HG02610 (cell line): ENCODE measurements at regions not wholly inside any gene's neighbourhood (a gene's known extent, or its start where the extent isn't known, plus 50 kb on each side); places are given as distances from the start of the nearest gene placed in this dataset.

Source experiments
- ATAC-seq: cut with Tn5 transposase; IDR thresholded peaks from one replicate; pipeline ENCODE4 v1.9.1; 2021; ENCODE audit warnings: mild to moderate bottlenecking, moderate library complexity; ENCODE audit not compliant: unreplicated experiment

DNA sequence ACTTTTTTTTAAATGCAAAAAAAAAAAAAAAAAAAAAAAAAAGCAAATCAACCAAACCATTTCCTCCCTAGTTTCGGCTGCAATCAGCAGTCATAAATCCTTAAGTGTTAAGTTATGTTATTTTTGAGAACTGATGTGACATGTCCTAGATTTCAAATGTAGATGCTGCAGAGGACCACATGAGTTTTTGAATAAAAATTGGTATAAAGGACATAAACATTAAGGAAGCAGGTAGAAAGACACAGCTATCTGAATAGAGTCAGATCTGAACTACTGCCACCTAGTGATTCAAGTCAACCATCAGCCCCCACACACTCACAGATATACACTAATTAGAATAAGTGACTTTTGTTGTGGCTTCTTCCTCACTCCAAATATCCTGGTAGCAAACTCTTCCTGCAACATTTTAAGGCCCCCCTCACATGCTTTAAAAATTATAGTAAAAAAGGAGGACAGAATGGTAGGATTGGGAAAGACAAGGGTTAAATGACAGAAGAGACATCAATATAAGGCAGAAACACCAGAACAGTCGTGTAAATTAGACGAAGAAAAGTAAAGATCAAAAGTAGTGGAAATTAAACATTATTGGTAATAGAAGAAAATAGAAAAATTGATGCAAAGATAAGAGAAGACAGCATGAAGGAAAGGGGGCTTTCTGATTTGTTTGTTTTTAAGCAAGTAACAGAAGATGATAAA lies 394.5 kb upstream of the ATP2B1 start:
- ATAC-seq, result peak; percentile 78

DNA sequence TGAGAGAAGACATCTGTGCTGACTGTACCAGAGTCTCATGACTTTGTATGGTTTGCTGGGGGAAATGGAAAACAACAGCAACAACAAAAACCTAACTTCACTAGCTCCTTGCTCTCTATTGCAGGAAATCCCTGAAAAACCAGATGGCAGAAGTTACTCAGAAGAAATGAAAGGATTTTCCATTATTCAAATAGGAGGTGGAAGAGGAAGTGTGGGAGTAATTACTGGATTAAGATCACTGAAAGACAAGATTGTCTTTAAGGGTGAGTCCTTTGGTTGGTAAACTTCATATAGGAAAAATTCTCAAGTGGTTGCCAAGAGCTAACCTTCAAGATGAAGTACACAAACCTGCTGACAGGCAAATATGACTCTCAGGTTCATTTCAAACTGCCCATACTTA lies 391.9 kb upstream of the ATP2B1 start:
- no peak for ATAC-seq

DNA sequence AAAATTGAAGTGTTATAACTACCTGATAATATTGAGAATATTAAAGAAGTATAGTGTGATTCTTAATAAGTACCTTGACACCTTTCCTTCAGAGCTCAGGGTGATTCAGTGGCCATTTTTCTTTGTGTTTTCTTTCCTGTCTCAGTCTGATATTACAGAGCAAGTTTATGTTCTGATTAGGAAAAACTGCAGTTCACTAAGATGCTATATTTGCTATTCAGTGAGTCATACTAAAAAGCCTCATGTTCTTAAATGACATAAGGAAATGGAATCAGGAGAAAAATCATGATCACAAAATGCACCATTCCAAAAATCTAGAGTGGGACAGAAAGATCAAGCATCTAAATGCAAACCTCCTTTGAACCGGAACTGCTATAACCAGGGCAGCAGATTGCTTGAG lies 390.6 kb upstream of the ATP2B1 start:
- no peak for ATAC-seq

DNA sequence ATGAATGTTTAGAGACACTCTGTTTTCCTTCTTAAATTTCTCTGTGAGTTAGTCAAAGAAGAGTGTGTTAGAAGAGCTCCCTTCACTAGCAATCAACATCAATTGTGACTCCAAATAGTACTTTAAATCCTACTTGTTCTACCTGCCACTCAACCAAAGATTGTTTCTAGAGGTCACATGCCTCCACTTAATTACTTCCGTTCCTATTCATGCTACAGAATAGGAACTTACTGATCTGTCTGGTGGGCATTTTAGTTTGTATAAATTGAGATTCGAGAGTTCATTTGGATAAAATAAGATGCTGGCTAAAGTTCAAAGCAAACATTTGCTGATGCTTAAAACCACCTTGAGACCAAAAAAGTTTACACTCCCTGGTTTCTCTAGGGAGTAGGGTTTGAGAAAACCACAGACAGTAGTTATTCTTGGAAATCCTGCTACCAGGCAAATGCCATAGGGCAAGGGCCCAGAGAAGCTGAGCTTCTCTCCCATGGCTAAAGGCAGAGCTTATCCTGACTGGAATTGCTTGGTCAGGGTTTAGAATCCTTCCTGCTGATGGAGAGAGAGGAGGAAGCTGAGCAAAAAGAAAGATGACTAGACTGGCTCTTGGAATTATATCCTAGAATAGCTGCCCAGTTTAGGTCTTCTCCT lies 389.6 kb upstream of the ATP2B1 start:
- ATAC-seq, result no peak

DNA sequence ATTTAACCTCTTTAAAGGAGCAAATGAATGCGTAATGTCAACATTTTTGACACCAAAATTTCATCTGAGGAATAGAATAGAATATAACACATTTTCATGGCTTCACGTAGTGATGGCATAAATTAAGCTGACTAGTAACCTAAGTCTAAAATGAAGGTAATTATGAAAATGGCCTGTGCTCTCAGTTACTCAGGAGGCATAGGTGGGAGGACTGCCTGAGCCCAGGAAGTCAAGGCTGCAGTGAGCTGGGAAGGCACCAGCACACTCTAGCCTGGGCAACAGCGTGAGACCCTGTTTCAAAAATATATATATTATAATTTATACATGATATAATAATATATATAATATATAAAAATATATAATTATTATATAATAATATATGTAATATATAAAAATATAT lies 383.2 kb upstream of the ATP2B1 start:
- no peak for ATAC-seq

DNA sequence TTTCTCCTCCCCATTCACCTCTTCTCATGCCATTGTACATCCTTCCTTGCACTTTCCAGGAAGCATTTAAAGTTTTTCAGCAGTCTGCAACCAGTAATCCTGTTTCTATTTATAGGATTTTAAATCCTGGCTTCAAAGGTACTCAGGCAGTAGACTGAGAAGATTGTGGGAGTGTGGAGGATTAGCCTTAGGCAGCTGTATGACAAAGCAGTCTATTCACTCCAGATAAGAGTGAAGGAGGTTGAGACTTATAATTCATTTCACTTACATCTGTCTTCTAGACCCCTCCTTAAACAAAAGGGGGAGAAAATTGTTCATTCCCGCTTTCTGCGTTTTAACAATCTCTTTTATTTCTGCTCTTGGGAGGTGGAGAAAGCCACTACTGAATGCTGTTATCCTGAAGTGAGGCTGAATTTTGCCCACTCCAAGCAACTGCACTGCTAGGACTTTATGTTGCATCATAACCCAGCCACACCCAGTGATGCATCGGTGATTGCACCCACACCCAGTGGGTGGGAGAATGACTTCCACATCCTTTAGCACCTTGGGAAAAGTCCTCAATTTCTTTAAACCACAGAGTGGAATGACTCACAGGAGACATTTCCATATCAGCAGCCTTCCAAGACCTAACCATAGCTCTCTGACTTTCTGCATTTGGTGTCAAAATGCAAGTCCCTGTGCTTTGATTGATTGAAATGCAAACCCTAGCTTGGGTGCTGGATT lies 382.5 kb upstream of the ATP2B1 start:
- no peak for ATAC-seq

DNA sequence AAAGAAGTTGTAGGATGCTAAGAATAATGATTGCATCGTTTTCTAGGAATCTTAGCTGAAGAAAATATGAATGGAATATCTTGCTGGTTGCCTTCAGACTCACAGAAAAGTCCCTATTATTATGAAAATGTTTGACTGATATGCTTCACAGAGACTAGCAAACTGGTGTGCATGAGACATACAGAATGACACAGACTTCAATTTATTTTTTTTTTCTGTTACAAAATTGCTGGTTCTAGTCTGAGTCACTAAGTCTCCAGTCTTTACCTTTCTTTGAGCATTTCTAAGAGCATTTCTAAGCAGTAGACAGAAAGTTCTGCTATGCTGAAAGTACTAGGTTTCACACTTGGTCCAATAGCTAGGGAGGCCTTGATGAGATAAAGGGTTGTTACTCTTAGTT lies 377.6 kb upstream of the ATP2B1 start:
- no peak for ATAC-seq

DNA sequence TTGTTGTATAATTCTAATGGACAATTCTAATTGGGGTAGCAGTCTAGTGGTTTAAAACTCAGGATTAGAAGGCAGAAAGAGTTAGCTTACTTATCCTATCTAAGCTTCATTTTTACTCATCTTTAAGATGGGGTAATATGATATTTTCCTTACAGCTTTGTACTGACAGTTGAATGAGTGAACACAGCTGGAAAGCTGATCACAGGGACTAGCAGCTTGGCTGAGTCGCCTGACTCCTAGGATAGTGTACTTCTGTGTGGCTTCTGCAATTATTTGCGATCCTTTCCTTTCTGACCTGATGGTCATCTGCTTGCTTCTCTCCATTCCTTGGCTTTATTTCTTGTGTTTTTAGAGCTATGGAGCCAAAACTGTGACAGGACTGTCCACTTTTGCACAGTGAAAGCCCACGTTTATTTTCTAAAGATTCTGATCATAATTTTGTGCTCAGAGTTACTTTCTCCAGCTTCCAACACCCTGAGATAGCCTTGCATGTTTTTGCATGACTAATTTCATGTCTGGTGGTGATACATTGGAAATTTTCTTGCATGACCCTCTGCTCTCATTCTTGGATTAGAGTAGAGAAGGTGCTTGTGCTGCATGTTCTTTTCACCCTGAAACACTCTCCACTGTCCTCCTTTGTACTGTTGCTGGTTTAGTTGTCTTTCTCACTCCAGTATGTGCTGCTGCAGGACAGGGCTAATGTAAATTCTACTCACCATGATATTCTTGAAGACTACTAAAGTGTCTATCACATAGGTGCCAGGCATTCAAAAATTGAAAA lies 377.0 kb upstream of the ATP2B1 start:
- no peak for ATAC-seq

DNA sequence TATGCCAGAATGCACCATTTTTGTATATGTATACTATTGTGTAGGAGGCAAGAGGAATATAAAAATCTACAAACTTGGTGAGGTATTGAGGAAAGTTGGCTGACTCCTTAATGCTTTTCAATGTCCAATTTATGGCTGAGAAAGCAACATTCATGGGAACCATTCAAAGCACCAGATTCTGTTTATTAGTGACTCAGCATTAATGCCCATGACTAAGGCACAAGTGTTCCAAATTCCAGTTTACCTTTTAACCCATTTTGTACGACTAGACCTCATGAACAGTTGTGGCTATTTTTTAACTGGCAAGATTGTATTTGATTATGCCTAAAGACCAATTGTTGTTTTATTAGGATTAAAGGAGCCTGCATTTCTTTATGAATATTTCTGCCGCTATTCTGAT lies 375.4 kb upstream of the ATP2B1 start:
- no peak for ATAC-seq

DNA sequence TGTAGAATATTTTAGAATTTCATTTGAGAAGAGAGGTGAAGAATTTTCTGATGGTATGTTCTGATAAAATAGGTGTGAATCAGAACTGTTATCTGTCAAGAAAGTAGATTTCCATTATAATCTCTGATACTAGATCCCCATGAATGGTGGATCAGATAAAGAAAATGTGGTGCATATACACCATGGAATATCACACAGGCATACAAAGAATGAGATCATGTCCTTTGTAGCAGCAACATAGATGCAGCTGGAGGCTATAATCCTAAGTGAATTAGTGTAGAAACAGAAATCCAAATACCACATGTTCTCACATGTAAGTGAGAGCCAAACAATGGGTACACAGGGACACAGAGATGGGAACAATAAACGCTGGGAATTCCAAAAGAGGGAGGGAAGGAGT lies 372.0 kb upstream of the ATP2B1 start:
- no peak for ATAC-seq

DNA sequence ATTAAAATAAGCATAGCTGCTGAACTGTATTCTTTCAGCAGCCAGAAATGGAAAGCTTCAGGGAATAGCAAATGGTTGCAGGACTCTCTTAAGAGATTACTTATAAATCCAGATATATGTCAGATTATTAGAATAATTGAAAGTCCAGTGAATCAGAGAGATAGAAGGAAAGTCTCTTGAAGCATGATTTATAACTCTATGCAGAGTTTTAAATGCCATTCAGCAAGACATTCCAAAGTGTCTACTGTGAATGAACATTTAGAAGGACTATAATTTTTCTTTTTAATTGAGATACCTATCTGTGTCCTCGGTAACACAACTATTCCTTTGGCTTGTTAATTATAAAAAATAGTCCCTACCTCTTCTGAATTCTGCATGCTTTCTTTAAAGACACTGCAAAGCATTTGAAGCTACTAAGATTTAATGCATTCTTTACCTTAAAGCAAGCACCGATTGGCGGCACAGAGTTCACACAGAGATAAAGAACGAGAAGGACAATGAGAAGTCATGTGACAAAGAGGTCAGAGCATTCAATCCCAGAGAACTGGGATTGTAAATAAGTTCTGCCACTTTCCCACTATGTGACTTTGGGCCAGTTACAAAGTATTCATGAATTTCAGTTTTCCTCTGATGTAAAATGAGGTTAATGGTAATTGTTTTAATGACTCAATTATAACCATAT lies 371.0 kb upstream of the ATP2B1 start:
- no peak for ATAC-seq

DNA sequence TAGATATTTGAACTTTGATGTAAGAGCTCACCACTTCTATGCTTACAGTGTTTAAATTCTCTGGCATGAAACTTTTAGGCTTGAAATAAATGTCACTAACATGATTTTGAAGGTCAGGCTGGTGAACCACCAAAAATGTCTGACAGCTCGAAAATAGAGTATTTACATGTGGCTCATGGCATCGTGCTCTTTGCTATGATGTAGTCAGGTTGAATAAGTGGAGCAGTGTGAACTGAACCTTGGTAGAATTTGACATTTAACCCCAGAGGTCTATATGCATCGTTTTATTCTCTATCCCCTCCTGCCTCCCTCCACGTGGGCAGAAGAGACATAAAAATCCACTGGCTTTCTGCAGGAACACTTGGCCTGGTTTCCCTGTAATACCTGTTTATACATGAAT lies 369.7 kb upstream of the ATP2B1 start:
- ATAC-seq, result no peak

DNA sequence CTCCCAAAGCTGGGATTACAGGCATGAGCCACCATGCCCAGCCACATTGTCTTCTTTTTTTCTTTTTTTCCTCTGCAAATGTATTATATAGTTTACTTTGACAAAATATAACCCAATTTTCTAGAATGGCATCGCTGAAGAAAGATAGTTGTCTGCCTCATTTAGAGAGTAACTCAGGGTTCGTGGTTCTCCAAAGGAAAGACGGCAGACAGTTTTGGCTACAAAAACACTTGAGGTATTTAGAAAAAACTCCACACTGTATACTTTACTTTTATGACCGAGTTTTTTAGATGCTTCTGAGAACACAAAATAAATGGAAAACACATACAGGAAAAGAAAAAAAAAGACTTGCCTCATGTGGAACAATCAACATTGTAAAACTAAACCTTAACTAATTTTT lies 369.1 kb upstream of the ATP2B1 start:
- ATAC-seq, result no peak

DNA sequence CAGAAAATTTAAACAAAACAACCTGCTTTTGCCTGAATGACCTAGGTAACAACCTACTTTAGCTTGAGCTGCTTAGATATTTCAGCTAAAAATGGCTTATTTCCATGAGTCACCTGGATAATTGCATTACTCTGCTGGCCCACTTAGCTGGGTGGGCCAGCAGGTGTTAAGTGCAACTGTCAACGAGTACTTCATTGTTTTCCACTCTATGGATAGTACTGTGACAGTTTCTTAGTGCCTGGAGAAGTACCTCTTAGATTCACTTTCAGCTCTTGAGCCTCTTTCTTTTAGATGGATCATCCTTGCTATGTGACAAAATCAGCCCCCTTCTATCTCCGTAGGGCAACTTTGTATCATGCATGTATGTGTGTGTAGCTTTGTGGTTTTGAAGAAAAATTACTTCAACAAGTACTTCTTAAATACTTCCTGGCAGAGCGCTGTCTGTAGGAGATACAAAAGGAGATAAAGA lies 368.2 kb upstream of the ATP2B1 start:
- no peak for ATAC-seq

DNA sequence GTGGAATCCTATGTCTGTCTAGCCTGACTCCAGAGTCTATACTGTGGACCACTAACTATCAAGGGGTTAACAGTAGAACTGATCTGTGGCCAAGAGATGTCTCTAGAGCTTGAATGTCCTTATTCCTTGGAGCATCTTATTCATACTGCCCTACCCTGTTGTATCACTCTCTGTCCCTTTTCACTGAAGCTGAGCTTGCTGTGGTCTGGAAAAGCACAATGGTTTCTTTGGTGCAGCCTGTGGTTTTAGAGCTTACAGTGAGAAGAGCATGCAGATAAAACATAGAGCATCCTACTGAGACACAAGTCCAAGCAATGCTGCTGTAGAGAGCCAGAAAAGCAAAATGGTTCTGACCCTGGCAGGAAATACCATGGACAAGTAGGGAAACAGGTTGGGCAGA lies 367.0 kb upstream of the ATP2B1 start:
- no peak for ATAC-seq

DNA sequence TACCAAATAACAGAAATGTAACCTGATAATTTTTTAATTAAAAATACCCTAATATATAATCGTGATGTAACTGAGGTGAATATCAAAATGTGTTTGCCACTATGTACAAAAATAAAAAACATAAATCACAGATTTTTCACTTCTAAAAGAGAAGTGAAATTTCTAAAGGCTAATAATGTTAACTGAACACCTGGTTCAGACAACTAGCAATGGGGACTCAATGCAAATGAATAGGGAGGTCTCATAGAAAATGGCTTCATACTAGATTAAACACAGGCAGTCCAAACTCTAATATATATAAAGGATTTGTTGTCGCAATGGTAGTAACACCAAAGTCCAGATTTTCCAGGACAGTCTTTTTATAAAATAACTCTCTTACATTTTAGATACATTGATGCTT lies 365.4 kb upstream of the ATP2B1 start:
- no peak for ATAC-seq

DNA sequence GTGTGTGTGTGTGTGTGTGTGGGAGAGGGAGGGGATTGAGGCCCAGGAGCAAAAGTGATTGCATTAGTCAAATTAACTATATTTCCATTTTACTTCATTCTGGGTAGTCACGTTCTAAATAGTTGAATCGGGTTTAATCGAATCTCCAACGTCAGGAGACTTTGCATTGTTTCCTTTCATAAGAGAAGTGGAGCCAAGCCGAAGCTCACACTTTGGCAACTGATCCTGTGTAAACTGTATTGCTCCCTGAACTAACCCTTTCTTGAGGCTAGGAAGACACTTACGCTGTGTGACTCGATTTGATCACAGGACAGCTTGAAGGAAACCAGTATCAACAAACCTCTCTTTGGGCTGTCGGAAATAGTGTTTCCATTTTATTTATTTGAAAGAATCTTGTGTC lies 363.4 kb upstream of the ATP2B1 start:
- ATAC-seq, result no peak

DNA sequence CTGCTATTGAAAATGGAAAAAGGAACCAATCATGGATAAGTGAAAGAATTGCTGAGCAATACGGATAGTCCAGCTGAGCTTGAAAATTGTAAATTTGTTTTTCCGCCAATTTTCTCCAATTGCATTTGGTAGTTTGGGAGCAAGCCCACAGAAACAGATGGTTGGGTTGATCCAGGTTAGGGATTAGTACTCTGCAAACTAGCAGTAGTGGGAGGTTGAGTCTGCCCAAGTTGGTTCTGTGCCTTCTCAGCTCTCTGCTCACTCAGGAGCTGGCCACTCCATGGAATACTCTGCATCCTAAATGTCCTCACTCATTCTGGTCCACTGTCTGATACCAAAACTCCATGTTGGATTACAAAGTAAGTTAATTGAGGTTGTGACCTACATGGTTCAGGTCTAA lies 361.1 kb upstream of the ATP2B1 start:
- ATAC-seq, result no peak

DNA sequence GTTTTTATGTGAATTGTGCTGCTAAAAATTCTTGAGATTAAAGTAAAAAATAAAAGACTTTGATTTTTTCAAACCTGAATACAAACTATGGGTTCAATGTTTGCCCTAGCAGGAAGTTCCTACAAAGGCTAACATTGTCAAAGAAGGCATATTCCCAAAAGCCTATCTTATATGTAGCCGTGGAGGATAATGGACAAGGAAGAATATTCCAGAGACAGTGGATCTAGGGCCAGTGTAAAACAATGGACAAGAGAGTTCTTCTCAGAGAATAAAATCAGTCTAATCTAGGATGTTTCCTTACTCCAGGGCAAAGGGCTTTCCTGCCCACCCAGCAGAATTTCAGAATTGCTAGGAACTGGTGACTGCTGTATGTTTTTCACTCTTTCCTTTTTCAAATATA lies 359.2 kb upstream of the ATP2B1 start:
- no peak for ATAC-seq

DNA sequence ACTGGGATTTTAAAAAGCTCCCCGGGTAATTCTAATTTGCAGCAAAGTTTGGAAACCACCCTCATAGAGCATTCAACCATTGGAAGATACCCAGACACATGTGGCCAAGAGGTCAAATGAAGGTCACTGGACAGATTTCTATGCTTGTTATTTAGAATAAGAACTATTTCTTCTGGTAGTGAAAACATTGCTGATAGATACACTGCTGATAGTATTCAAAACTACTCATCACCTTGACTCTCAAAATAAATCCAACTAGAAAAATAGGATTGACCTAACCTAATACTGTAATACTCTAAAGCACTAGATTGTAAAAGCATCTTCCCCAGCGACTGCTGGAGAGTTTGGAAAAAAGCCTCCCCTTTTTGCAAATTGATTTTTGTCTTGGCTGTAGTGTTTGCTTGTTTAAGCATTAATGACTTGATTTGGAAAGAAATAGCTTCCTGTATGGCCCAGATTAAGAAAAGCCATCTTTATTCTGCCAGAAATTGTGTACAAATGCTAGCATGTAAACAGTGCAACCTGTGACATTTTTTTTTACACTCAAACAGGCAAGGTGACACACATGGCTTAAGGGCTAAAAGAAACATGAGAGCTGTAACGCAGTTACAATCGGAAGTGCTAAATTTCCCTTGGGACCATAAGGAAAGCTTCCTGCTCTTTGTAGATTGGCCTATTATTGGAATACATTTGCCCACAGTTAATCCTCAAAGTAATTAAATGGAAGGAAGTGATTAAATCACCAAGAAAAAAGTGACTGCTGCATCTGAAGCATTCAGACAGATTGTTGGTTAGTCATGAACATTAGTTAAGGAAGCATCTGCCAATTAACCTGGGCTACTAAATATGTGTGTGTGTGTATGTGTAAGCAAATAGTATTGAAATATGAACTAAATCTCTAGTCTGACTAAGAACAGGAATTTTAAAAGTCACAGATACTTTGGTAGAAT lies 356.5 kb upstream of the ATP2B1 start:
- peak; percentile 75 for ATAC-seq
